Astrocyte (in vitro differentiated cells and primary cell): ENCODE measurements at regions not wholly inside any gene's neighbourhood (a gene's known extent, or its start where the extent isn't known, plus 50 kb on each side); places are given as distances from the start of the nearest gene placed in this dataset.
"Not testable (repeated sequence)": the region's sequence is repeated elsewhere in the genome, so short reads cannot be mapped to it uniquely, and the experiment has no call there.

Source experiments
- DNase-seq: peaks from one replicate; pipeline ENCODE4 v3.0.0-alpha.2; 2010; ENCODE audit warnings: low read depth
- FAIRE-seq: peaks from 2 replicates; lab custom pipeline; 2011; peaks lifted over from hg19 to GRCh38; lab: Jason Lieb, UNC
- H2AFZ ChIP-seq: 2 replicates; pipeline ENCODE4 v1.6.0; 2012; ENCODE audit warnings: low read depth, low read length, inconsistent platforms
- H3K27ac ChIP-seq: 2 replicates; pipeline ENCODE4 v1.5.1; 2011; ENCODE audit warnings: low read depth, low read length, inconsistent platforms
- H3K27me3 ChIP-seq: 2 replicates; pipeline ENCODE4 v1.6.0; 2011; ENCODE audit warnings: low read length, inconsistent platforms; ENCODE audit not compliant: insufficient read depth
- H3K36me3 ChIP-seq: 2 replicates; pipeline ENCODE4 v1.5.1; 2011; ENCODE audit warnings: low read length, inconsistent platforms; ENCODE audit not compliant: insufficient read depth
- H3K4me1 ChIP-seq: 2 replicates; pipeline ENCODE4 v1.5.1; 2011; ENCODE audit warnings: low read length, inconsistent platforms; ENCODE audit not compliant: insufficient read depth
- H3K4me2 ChIP-seq: 2 replicates; pipeline ENCODE4 v1.6.0; 2012; ENCODE audit warnings: low read length, inconsistent platforms
- H3K4me3 ChIP-seq: 2 replicates; pipeline ENCODE4 v1.5.1; 2011; ENCODE audit warnings: low read depth, mild to moderate bottlenecking, low read length, inconsistent platforms; ENCODE audit not compliant: insufficient read depth
- H3K79me2 ChIP-seq: 2 replicates; pipeline ENCODE4 v1.6.0; 2012; ENCODE audit warnings: mild to moderate bottlenecking, low read length, inconsistent platforms; ENCODE audit not compliant: insufficient read depth
- H3K9ac ChIP-seq: 2 replicates; pipeline ENCODE4 v1.6.0; 2012; ENCODE audit warnings: mild to moderate bottlenecking, low read length, inconsistent platforms
- H3K9me3 ChIP-seq: 2 replicates; pipeline ENCODE4 v1.5.1; 2012; ENCODE audit warnings: low read depth, mild to moderate bottlenecking, low read length, inconsistent platforms; ENCODE audit not compliant: insufficient read depth
- H4K20me1 ChIP-seq: 2 replicates; pipeline ENCODE4 v1.6.0; 2012; ENCODE audit warnings: low read length, inconsistent platforms; ENCODE audit not compliant: insufficient read depth
- H3K27ac Mint-ChIP-seq: one replicate; pipeline ENCODE4 v1.8.0; 2021; ENCODE audit warnings: mild to moderate bottlenecking, mixed read lengths; ENCODE audit not compliant: unreplicated experiment
- H3K27me3 Mint-ChIP-seq: one replicate; pipeline ENCODE4 v1.8.0; 2021; ENCODE audit warnings: low read depth, mixed read lengths; ENCODE audit not compliant: unreplicated experiment
- H3K36me3 Mint-ChIP-seq: one replicate; pipeline ENCODE4 v1.8.0; 2021; ENCODE audit warnings: low read depth, mixed read lengths; ENCODE audit not compliant: unreplicated experiment
- H3K4me1 Mint-ChIP-seq: one replicate; pipeline ENCODE4 v1.8.0; 2021; ENCODE audit warnings: low read depth, mixed read lengths; ENCODE audit not compliant: unreplicated experiment
- H3K4me3 Mint-ChIP-seq: one replicate; pipeline ENCODE4 v1.8.0; 2021; ENCODE audit warnings: mild to moderate bottlenecking, moderate library complexity, mixed read lengths; ENCODE audit not compliant: unreplicated experiment
- H3K9me3 Mint-ChIP-seq: one replicate; pipeline ENCODE4 v1.8.0; 2021; ENCODE audit warnings: mild to moderate bottlenecking, mixed read lengths; ENCODE audit not compliant: unreplicated experiment
- CTCF ChIP-seq: IDR thresholded peaks from 2 replicates; pipeline ENCODE4 v1.5.1; 2011; ENCODE audit warnings: low read depth, mild to moderate bottlenecking, inconsistent platforms, low read length, moderate library complexity; ENCODE audit not compliant: insufficient read depth
- EZH2 ChIP-seq: IDR thresholded peaks from 2 replicates; pipeline ENCODE4 v1.6.1; 2012; ENCODE audit warnings: mild to moderate bottlenecking, low read length, inconsistent platforms; ENCODE audit not compliant: insufficient read depth

GRCh38 chr10:113499806-113500205, 53.0 kb upstream of the HABP2 start:
- H3K27me3 Mint-ChIP-seq, result peaks cover 20% of the 10 kb centered on the region
- peak; percentile 17 for FAIRE-seq

GRCh38 chr10:113501031-113501430, 51.8 kb upstream of the HABP2 start:
- FAIRE-seq, H3K4me1 ChIP-seq, H3K4me2 ChIP-seq, H3K27ac ChIP-seq, H3K9ac ChIP-seq, H3K36me3 Mint-ChIP-seq, H3K27ac Mint-ChIP-seq, H3K4me1 Mint-ChIP-seq, DNase-seq, H3K9me3 Mint-ChIP-seq, H3K9me3 ChIP-seq, H3K79me2 ChIP-seq, H3K36me3 ChIP-seq, H3K4me3 ChIP-seq, H3K4me3 Mint-ChIP-seq, H4K20me1 ChIP-seq, H2AFZ ChIP-seq: not testable (repeated sequence)
- H3K27me3 Mint-ChIP-seq, result peaks cover 16% of the 10 kb centered on the region
- H3K27me3 ChIP-seq, result peaks cover 12% of the 10 kb centered on the region

More at GRCh38 chr10:113499806-113500205, 53.0 kb upstream of the HABP2 start:
- H3K9me3 Mint-ChIP-seq, result no peaks in the 10 kb centered on the region
- Histone ChIP-seq H3K36me3 (no peaks in the 10 kb centered on the region), H3K4me2 (no peak overlapping the region), H3K79me2 (no peaks in the 10 kb centered on the region), H3K4me1 (no peaks in the 10 kb centered on the region), H3K4me3 (no peak overlapping the region), H3K27me3 (peaks cover 14% of the 10 kb centered on the region), H4K20me1 (no peaks in the 10 kb centered on the region), H2AFZ (no peak overlapping the region), H3K9me3 (no peaks in the 10 kb centered on the region), H3K9ac (no peak overlapping the region), H3K27ac (no peak overlapping the region)
- DNase-seq, result no peak
- H3K4me1 Mint-ChIP-seq, result peaks cover 3% of the 10 kb centered on the region
- H3K27ac Mint-ChIP-seq, result no peak overlapping the region
- no peak overlapping the region for H3K4me3 Mint-ChIP-seq
- no peaks in the 10 kb centered on the region for H3K36me3 Mint-ChIP-seq
- TF ChIP-seq CTCF (no peak), EZH2 (no peak)
